HG03354 (cell line): ENCODE measurements at regions not wholly inside any gene's neighbourhood (a gene's known extent, or its start where the extent isn't known, plus 50 kb on each side); places are given as distances from the start of the nearest gene placed in this dataset.
"Not testable (repeated sequence)": the region's sequence is repeated elsewhere in the genome, so short reads cannot be mapped to it uniquely, and the experiment has no call there.

Experiments used
- ATAC-seq: cut with Tn5 transposase; IDR thresholded peaks from one replicate; pipeline ENCODE4 v1.9.1; 2021; ENCODE audit warnings: mild to moderate bottlenecking; ENCODE audit not compliant: unreplicated experiment, poor library complexity, severe bottlenecking

DNA sequence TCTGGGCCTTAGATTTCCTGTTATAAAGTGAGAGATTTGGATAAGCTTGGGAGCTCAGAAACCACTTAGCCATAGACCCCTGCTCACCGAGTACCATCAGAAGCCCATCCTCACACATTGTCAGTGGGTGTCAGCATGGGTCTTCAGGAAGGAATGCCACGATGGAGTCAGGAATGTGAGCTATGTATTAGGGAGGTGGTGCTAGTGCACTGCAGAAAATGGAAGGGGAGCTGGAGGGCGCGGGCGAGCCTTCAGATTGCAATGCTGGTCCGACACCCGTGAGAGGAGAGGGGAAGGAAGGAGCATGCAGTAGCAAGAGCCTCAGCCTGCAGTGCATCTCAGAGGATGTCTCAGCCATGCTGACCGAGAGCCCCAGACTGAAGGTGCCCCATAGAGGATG is 294.5 kb downstream of the FOXL1 start:
- ATAC-seq = no peak

DNA sequence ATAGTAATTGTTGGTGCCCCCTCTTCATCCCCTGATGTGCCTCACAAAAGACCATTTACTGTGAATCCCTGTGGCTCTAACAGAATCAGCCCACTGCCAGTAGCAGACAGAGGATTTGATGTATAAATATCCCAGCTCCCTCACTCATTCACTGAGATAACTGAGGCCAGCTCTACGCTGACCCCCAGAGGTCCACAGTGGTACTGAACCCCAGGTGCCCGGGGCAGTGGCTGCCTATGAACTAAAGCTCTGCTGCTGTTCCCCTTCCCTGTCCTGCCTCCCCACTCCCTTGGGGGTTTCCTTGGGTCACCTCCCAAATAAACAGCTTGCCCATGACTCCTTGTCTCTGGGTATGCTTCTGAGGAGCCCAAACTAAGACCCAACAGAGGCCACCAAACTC is 295.8 kb downstream of the FOXL1 start:
- no peak for ATAC-seq

DNA sequence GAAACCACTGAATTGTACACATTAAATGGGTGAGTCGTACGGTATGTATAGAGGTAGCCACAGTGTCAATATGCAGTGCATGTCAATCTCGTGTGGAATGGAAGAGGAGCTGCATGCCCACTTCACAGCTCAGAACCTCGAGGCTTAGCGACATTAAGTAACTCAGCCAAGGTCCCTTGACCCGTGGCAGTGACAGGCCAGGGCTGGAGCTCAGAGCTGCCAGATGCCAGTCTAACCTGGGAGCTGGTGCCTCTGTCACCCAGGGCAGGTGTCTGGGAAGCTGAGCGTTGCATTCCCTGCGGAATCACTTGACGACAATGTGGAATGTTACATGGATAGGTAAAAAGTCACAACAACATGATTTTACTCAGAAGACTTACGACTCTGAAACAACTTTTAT is 298.1 kb downstream of the FOXL1 start:
- ATAC-seq = no peak

DNA sequence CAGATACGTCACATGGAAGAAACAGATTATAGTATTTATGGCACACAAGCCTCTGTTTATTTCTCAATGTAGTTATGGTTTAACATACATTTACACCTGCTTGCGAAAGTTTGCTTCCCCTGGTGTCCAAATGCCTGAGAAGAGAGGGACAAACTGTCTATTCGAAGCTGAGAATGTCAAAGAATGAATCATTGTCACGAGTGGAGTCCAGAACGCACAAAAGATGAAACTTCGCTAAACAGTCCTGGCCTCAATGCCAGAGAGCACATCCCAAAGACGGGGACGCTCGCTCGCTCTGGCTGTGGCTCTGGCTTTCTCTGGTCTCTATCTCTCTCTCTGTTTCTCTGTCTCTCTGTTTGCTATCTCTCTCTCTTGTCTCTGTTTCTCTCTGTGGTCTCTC is 298.8 kb downstream of the FOXL1 start:
- no peak for ATAC-seq

DNA sequence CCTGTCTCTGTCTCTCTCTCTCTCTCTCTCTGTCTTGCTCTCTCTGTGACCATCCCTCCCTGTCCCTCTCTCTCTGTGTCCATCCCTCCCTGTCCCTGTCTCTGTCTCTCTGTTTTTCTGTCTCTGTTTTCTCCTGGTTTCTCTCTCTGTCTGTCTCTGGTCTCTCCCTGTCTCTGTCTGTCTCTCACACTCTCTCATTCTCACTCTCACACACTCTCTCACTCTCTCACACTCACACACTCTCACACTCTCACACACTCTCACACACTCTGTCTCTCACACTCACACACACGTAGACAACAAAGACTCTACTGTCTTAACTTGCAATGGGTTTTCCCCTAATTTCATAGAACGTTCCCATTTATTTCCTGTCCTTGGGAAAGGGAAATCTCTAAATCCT is 299.5 kb downstream of the FOXL1 start:
- no peak for ATAC-seq

DNA sequence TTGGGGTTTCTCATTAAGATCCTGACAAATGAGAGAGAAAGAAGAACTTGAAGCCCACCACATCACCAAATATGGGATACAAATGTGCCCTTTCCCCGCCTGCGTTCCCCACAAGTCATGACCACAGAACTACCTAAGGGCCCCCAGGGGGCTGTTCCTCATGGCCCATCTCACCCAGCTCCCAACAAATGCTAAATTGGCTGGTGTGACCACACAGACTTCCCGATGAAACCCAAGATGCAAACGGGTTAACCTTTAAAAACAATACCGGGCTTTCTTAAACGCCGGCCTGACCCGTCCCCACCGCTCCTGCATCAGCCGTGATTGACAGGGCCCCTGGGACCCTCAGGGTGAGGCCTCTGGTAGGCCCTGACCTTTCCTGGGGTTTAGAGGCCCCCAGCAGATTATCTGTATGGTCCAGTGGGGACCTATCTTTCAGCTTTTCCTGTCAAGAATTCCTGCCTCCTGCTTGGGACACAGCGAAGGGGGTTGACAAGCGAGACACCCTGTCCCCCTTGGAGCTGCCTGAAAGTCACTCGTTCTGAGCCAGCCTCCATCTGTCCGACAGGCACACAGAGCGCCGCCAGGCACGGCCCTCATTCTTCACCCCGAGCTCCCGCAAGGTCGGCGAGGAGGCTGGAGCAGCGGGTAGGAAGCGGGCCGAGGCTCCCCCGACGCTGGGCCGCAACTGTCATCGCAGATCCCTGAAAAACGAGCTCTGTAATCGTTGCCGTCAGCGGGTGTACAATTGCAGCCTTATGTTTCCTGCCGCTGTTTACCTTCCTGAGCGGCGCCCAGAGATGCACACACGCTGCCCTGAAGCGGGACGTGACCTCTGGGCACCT is 300.1 kb downstream of the FOXL1 start:
- no peak for ATAC-seq

DNA sequence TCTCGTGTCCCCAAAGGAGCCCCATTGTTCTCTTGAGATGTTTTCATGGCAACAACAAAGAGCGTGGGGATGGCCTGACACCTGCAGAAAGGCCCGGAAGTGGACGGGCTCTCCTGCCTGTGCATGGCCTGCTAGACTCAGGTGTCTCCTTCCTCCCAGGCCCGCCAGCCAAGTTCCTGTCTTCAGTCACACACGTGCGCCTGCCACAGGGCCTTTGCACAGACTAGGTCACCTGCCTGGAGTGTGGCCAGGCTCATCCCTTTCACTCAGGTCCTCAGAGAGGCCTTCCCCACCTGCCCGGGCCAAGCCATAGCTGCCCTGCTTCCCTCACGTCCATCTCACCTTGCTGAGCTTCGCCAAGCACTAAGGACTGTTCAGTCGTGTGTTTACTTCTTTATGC is 300.9 kb downstream of the FOXL1 start:
- no peak for ATAC-seq

DNA sequence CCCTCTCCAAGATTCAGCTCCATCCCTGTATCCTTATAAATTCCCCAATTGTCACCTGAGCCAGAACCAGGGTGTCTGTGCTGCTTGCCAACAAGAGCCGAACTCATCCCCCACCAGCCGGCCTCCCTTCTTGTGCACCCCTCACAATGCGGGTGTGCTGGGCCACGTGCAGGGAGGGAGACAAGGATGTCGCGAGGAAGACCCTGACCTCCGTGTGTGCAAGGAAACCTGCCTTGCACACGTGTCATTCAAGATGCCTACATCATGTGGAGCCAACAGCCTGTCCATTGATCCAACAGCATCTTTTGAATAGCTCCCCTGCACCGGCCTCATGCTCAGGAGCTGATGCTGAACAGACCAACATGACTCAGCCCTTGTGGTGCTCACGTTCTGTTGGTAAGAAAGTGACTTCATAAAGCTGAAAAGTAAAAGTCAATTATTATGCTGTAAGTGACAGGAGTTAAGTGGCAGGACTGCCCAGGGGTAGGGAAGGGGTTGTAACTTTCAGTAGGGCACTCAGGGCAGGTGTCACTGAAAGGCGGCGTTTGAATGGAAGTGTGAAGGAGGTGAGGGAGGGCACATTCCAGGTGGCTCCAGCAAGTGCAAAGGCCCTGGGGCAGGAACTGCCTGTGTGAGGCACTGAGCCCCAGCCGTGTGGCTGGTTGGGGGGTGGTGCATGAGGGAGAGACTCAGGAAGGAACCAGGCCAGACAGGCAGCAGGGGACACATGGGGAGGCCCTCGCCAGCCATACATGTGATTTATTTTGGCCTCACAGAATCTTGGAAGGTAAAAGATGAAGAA is 302.2 kb downstream of the FOXL1 start:
- no peak for ATAC-seq

DNA sequence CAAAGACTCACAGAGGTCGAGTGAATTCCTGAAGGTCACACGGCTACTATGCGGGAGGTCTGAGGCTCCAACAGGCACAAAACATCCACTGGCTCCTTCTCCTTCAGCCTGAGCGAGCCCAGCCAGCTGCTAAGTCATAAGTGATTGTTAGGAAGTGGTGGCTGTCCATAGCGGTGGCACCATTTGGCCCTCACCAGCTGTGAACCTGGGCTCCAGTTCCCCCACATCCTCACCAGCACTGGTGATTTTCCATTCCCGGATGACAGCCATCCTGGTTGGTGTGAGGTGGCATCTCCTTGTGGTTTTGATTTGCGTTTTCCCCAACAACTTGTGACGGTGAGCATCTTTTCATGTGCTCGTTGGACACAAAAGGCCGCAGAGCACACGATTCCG is 302.8 kb downstream of the FOXL1 start:
- no peak for ATAC-seq

DNA sequence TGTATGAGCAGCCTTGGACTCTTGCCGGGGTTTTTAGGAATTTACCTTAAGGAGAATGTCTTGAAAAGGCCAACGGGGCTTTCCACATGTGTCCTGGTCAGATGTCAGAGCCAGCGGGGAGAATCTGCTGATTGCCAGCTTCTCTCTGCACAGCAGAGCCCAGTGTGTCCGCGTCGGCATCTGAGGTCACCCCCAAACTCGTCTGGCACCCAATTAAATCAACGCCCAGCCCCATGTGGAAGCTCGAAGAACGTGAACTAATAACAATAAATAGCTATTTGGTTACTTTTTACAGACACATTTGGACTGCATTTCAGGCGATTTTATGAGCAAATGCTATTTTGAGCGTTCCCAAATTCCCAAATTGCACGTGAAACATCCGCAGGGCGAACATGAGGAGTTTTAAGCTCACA is 303.5 kb downstream of the FOXL1 start:
- ATAC-seq = no peak

DNA sequence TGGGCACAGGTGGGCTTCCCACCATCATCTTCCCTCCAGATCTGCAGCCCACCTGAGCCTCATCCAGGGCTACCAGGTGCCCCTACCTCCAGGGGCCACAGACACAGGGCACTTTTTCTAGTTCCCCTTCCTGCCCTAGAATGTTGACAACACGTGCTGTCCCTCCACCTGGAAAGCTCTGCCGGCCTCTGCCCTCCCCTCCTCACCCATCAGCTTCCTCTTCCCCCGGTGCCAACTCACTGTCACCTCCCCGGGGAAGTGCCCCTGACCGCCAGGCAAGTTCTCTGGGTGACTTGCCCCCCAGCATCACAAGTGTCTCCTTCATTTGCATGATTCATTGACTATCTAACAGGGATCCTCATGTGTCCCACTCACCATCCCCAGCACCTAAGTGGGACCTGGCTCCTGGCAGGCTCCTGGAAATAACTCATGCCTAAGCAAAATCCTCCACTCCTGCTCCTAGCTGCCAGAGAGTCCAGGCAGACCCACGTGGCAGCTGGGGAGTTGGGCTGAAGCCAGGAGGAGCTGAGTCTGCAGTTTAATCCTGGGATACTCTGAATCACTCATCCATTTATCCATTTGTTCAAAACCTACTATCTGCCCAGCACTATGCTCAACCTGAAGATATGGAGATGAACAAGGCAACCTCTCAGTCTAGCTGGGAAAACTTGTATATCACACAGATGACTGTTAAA is 304.4 kb downstream of the FOXL1 start:
- no peak for ATAC-seq

DNA sequence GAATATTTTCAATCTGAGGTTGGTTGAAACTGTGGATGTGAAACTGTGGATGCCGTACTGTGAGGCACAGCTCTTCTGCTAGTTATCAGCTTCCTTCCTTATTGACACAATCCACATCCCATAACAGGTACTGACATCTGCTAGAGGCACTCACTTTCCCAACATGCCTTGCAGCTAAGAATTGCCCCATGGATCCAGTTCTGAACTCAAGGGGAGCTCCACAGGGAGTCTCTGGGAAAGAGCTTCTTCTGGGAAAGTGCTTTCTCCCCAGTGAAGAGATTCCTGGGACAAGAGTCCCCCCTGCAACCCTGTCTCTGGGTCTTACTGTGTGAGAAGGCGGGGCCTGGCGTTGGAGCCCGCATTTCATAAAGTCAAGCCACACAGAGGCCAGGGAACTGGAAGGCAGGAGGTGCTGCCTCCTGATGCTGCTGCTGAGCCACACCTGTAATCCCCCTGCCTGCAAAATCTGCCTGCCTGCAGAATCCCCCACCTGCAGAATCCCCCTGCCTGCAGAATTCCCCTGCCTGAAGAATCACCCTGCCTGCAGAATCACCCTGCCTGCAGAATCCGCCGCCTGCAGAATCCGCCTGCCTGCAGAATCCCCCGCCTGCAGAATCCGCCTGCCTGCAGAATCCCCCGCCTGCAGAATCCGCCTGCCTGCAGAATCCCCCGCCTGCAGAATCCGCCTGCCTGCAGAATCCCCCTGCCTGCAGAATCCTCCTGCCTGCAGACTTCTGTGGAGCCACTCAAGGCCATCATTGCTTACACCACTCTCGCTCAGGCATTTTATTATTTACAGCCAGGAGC is 305.4 kb downstream of the FOXL1 start:
- ATAC-seq = no peak

DNA sequence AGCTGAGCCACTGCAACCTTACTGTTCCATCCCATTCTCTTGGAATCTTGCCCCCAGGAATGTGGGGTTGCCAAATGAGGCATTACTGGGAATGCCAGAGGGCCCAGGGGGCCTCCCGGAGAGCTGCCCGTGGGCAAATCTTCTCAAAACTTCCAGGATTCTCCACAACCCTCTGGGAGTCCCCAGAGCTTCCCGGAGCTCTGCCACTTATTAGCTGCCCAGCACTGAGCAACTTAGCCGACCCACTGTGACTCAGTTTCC is 306.0 kb downstream of the FOXL1 start:
- no peak for ATAC-seq

DNA sequence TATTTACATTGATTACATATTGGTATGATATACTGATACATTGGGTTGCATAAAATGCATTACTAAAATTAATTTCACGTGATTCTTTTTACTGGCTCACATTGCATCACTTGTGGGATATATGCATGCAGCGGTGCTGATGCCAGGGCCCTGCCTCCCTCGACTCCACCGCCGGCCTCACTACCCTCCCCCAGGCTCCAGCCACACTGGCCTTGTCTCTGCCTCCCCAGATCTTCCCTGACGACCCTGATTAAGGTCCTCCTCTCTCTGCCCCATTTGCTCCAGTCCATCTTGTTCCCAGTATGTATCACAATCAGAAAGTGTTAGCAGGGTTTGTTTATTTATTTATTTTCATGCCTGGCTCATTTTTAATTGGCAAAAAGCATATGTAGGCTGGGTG is 306.8 kb downstream of the FOXL1 start:
- ATAC-seq = no peak

DNA sequence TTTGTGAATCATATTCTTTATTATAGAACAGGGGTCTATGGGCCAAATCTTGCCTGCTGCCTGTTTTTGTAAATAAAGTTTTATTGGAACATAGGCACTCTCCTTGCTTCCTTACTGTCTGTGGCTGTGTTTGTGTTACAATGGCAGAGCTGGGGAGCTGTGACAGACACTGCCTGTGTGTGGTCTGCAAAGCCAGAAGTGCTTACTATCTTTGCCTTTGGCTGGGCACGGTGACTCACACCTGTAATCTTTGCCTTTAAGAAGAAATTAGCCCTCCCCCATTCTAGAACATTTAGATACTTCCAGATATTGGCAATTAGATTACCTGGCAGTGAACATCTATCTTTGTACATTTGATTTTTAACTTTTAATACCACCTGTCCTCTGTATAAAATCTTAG is 308.3 kb downstream of the FOXL1 start:
- ATAC-seq = no peak

DNA sequence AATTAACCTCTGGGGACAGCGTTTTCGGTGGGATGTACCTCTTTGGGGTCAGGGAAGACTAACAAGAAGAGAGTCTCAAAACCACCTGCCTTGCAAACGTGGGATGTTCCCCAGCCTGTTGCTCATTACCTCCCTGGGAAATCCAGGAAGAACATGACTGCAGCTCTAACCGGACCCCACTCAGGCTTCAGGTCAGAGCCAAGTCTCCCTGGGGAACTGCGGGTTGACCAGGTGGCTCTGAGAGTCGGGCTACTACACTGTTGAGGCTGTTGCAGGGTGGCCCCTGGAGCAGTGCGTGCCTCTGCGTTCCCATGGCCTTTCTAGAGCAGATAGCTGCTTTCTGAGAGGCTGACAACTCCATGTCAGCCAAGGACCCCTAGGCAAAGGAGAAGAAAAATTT is 309.1 kb downstream of the FOXL1 start:
- no peak for ATAC-seq

DNA sequence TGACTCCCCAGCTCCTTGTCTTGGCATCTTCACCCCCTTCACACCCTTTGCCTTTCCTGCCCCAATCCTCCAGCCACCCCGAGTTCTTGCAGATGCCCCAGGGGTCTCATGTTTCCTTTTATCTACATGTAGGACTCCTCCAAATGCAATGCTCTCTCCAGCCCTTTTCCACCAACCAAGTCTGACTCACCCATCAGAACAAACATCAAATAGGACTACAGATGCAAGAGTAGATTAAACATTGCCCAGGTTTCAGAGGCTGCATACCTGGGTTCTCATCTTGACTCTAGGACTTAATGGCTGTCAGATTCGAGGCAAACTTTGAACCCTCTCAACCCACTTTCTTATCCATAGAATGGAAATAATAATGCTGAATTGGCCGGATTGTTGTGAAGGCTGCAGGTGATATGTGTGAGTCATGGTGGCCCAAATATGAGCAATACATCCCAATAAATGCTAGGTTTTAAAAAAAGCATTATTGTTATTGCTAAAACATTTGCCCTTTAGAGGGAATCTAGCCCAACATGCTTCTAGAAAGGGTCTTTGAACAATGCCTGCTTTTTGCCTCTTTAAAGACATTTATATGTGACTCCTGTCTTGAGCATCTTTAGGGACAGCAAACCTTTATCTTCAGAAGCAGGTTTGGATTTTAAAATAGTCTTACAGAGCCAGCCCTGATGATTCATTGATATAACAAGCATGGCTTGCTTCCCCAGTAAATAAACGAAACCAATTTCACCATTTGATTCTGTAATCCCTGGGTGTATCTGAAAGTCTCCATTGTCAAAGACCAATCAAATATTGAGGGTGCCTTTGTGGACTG is 310.1 kb downstream of the FOXL1 start:
- ATAC-seq = no peak

DNA sequence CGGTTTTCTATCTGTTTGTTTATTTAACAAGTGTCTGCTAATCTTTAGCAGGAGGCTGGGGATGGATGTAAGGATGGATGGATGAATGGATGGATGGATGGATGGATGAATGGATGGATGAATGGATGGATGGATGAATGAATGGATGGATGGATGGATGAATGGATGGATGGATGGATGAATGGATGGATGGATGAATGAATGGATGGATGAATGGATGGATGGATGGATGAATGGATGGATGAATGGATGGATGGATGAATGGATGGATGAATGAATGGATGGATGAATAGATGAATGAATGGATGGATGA is 310.7 kb downstream of the FOXL1 start:
- not testable (repeated sequence) for ATAC-seq

DNA sequence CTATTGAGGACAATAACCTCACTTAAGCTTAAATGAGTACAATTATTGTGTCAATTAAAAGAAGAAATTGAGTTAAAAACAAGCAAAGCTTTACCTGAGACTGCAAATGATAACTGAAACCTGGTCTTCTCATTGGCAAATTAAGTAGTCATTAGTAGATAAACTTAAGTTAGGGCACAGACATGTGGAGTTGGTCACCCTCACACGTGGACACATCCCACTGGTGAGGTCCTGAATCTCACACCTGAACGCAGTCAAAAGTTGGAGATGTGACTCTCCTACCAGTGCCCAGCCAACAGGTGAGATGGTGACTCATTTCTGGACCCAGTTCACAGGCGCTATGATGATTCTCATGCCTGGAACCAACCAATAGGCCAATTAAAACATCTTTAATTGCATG is 311.6 kb downstream of the FOXL1 start:
- no peak for ATAC-seq
